SHP77 treated with DMSO at 0.1 percent for 48 hours (cell line): ENCODE measurements at regions not wholly inside any gene's neighbourhood (a gene's known extent, or its start where the extent isn't known, plus 50 kb on each side); places are given as distances from the start of the nearest gene placed in this dataset.

Source experiments
- DNase-seq: peaks from one replicate; lab custom pipeline; 2025; lab: John Stamatoyannopoulos, UW

DNA sequence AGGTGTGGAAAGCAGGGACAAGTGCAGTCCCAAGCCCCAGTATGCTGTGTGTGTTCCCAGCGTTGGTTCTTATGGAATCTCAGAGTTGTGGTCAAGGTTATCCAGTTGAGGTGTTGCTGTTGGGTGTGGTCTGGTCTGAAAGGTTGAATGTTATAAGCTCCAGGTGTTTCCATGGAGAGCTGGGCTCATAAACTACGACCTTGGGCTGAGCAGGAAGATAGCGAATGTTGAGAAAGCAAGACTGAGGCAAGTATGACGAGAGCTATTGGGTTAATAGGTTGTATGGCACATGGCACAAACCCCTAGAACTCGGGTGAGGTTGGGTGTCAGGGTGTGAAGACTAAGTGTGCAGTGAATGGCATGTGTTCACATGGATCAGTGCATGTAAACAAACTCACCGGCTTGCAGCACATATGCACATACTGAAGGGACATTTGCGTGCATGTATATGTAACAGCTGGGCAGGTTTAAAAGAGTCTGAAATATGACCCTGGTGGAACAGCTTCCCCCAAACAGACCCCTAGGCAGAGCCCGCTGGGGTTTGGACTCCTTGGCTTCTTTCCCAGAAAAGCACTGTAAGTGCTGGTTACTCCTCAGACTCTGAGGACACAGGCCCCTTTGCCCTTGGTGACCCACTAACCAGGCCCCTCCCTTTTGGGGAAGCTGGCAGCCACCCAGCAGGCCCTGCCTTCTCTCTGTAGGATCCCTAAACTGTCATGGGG is 117.5 kb downstream of the NAV1 start:
- DNase-seq = peak; percentile 35

DNA sequence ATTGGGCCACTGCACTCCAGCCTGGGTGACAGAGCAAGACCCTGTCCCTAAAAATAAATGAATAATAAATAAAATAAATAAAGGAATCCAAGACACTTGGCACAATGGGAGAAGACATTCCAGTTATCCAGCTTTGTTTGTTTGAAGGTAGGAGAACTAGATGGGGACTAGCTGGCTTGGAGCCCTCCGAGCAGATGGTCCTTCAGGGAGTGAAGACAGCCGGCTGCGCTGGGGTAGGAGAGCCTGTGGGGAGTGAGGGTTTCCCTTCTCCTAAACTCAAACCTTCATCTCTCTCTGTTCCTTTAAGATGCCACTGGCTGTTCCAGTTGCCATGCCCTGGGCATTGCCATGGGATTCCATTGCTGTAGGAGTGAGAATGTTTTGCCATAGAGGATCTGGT is 120.6 kb downstream of the NAV1 start:
- DNase-seq = no peak

DNA sequence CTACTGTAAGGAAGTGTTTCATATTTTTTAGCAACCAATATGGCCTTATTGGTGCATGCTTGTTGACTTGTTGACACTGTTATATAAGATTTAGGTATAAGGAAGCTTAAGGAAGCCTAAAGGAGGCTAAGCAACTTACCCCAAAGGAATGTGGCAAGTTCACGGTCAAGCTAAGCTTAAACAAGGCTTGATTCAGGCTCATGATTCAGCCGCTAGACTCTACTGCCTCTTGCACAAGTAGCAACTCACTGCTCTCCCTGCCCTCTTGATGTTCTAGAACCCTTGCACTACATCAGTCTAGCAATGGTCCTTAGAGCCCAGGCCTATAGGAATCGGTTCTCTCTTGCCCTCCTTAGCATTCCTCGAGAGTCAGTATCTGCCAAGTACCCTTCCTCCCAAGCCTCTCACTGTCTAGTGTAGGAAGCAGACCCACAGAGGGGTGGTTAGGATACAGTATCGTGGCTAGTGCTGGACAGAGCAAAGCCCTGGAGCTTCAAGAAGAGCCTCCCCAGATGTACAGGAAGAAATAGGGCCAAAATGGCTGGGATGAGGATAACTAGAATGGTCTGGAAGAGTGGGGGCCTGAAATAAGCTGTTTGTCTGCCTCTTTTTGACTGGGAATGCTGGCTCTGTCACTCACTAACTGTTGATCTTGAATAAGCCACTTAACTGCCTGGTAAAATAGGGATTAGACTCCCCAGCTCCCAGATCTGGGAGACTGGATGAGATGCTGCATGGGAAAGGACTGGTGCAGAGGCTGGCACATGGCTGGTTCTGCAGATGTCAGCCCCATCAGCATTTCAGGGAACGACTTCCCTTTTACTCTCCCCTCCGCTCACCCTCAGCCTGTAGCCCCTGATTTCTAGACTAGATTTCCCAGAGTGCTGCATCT is 122.2 kb downstream of the NAV1 start:
- no peak for DNase-seq

DNA sequence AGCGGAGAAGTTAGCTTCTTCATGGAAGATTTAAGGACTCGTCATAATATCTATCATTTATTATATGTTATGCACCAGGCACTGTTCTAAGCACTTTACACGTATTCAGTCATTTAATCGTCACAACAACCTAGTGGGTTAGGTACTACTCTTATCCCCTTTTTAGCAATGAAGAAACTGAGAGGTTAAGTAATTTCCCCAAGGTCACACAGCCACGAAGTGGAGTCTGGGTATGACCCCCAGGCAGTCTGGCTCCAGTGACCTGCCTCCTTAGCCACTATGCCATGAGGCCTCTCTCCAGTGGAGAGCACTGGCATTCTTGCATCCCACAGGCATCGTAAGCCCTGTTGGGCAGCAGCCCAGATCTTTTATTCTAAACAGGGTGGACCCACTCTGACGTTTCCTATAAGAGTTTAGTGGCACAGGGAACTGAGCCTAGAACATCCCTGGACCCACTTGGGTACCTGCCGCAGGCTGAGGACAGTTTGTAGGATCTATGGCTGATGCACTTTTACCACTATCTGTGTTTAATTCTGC is 123.0 kb downstream of the NAV1 start:
- no peak for DNase-seq

DNA sequence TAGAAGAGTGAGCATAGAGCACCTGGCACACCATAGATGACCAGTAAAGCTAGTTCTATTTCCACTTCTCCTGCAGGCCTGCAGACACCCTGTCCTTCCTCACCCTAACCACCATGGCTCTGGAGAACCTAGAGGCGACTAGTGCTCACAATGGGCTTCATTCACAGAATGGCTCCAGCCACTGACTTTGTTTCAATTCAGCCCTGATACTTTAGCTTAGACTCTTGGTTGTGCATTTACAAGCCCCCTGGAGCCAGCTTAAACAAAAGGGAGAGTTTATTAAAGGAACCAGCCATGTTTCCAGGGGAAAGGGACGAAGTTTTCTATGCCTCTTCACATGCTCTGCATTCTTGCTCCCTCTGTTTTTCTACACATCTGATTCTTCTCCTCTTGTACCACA is 123.7 kb downstream of the NAV1 start:
- no peak for DNase-seq

DNA sequence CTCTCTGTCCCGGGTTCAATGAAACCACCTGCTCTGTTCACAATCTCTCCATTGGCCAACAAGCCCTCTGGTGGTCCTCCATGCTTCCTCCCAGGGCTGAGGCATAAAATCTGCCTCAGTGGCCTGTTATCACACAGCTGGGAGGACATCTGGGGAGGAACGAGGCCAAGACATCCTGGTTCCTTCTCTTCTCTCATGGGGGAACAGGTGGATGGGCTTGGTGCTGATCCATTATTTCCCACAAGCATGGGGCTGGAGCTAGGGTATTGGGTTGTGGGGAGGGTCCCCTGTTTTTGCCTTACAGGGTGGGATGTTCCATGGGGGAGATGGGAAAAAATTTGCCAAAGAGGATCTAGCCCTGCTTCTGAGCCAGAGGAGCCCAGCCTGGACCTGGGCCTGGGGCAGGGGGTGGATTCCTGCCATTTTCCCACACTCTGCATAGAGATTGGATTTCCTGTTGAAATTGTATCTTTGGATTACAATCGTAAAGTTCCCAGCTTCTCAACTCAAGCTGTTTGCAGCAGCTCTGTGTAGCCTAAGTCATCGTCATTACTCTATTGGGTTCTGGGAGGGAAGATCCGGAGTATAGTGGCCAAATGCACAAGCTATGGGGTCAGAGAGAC is 124.7 kb downstream of the NAV1 start:
- DNase-seq = no peak

DNA sequence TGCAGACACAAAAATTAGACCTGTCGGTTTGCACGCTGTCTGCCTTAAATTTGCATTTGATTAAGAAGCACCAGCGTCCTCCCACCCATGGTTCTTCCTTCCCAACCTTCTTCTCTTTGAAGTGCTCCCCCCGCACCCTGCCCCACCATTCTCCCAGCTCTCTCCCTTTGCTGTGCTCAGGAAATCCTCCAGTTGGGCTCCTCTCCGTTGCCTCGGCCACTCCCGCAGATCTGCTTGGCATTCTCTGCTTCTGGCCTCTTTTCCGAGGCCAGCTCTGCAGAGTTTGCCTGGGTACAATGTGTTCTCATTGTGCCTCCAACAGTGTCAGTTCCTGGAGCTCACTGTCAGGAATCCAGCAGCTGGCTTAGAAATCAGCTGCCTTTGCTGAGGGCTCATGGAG is 126.1 kb downstream of the NAV1 start:
- no peak for DNase-seq

DNA sequence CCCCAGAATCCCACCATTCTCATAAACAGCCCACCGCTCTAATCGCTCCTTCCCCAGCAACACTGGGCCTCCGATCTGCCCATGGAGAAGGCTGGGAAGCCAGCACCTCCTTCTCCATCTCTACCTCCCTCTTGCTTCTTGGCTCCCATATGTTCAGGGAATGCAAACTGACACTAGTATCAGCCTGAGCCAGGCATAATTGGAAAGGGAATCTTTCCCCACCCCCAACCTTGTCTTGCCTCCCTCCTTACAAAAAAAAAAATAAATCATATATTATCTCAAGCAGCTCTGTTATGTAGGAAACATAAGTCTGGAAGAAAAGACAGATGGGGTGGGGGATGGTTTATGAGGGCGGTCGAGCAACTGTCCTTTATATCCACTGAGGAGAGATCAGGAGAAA is 127.2 kb downstream of the NAV1 start:
- DNase-seq = no peak

DNA sequence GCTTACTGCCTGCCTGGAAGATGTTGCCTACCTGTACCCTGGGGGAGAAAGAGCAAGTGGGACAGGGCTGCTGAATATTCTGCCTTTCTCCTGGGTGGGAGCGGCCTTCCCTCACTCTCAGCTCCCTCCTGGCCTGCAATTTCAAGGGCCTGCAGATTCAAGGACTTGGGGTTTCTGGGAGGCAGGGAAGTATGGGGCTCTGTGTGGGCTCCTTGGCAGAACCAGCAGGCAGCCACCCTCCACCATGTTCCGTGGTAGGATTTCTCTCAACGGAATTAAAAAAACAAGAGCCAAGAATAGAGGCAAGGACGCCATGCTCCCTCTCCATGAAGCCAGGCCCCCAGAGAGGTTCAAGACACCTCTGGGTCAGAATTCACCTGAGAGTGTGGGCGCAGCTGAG is 127.7 kb downstream of the NAV1 start:
- DNase-seq = no peak

DNA sequence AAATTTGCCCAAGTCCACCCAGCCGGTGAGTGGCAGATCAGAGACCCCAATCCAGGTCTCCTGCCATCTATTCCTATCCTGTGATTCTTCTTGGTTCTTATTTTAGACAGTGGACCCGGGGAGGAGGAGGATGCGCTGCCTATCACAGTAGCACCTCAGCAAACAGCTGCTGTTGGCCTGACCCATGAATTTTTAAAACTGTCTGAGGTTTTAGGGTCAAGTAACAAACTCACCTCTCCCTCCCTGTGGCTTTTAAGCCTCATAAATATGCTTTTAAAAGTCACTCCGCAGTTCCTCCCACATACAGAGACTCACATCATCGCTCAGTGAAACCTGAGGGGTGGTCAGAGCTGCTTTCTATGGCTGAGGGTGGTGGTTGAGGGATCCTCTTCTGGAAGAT is 128.6 kb downstream of the NAV1 start:
- DNase-seq = no peak

DNA sequence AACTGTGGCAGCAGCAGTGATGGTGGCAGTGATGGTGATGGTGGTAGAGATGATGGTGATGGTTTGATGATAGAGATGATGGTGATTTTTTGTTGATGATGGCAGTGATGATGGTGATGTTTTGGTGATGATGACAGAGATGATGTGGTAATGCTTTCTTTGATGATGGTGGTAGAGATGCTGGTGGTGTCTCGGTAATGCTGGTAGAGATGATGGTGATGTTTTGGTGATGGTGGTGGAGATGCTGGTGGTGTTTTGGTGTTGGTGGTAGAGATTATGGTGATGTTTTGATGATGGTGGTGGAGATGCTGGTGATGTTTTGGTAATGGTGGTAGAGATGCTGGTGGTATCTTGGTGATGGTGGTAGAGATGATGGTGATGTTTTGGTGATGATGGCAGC is 131.6 kb downstream of the NAV1 start:
- DNase-seq = no peak

DNA sequence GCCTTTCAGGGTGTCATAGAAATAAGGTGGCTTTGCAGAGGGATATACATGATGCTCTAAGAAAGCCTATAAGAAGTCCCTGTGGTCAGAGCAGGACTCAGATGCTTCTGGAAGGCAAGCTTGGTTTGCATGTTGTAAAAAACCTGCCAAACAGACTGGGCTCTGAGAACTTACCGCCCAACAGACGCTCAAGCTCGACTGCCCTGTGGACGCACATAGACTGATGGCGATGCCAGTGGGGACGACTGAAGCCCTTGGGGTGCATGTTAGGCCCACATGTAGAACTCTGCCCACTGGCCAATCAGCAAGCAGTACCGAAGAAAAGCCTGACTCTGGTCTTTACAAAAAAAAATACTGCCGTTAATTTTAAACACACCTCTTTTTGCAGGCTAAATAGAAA is 133.8 kb downstream of the NAV1 start:
- no peak for DNase-seq

DNA sequence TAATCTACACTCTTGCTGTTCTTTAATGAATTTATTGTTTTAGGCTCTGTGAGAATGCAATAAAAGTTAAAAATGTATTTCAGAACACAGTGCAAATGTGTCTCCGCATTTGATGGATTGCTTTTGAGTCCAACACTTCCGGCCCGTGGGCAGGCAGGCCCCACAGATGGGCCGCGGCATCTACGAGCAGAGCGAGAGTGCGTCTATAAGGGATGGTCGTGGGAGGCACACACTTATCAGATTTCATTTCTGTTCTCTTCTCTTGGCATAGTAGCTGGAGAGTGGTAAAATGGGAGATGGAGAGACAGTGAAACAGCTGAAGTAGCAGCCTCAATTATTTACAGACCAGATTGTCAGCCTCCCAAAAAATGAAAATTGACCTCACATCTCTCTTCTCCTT is 134.2 kb downstream of the NAV1 start:
- DNase-seq = no peak

DNA sequence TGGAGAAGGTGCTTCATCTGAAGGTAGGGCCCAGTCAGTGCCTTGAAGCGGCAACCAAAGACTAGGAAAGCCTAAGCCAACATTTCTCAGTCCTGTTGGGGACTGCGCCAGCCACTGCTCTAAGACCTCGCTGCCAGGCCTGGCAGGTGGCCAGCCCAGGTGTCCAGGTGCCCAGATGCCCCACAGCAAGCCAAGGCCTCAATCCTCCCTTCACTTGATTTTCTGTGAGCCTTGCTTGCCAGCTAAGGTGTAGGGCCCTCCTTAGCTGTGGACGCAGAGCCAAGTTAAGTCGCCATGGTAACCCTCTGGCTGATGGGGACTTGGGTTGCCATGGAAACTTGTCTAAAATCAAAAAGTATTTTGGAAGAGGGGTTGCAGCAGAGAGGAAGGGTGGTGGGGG is 135.0 kb downstream of the NAV1 start:
- DNase-seq = no peak

DNA sequence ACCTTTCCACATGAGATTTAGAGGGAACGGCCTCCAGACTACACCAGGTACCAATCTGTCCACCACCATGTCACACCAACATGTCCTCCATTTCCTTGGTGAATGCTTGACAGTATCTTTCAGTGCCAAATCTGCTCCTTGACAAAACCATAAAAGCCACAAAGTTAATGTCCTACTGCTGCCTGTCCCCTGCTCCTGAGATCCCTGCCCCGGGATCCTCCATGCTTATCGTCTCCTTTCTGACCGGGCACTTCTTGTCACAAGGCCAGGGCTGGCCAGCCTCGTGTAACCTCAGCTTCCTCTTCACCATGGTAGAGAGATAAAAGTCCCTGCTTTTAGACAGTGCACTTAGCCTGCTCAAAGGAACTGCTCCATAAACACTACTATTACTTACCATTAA is 136.2 kb downstream of the NAV1 start:
- no peak for DNase-seq

DNA sequence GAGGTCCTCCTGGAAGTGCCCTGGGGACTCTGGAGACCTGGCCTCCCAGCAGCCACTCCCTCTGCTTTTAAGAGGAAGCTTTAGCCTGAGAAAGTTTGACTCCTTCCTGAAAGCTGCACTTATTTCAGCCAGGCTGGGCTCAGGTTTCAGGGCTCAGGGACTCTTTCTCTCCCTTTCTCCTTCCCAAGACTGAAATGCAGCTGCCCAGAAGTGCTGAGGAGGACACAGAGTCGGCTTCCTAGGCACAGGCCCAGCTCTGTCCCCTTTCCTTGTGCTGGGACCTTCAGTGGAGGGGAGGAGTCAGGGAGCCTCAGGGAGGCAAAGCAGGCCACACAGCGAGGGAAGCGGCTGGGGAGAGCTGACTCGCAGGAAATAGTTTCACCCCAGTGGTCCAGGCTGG is 137.3 kb downstream of the NAV1 start:
- no peak for DNase-seq

DNA sequence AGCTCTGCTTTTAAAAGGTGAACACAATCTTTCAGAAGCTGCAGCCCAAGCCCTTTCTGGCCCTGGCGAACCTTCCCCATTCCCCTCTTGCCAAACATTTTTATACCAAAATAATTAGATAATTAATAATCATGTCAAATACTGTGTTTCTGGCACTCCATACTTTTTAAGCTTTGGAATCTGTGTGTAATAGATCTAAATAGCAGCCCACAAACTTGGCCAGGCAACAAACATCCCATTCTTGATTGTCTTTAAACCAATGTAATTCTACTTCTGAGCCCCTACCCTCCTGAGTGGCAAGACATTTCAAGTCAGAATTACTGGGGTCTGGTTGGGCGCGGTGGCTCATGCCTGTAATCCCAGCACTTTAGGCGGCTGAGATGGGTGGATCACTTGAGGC is 137.7 kb downstream of the NAV1 start:
- DNase-seq = no peak

DNA sequence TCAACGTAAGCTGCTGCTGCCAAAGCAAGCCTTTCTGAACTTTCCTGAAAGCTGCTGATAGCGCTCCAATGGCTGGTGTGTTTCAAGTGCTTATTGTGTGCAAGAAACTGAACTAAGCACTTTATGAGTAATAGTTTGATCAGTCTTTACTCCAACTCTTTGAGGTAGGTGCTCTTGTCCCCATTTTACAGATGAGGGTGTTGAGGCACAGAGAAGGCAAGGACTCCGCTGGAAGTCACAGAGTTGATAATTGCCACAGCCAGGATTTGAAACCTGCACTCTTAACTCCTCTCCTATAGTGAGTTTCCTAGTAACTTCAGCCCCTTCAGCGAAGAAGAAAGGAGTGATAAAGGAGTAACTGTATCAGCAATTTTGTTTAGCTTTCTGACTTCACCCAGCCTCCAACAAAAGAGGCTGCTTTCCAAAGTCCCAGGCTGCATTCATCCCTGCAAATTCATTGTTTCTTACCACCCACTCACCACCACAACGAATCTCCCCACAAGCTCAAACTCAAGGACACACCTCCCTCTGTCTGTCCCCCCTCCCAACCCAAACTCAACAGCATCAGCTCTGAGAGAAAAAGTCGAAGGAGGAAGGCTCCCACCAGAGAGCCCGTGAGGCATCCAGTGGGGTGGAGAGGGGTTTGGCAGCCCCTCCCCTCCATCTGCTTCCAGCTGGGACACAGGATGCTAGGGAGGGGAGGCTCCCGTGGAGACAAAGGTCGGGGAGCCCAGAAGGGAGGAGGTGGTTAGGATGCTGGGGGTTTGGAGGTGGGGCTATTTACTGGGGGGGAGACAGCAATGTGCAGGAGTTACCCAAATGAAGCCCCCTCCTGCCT is 139.6 kb downstream of the NAV1 start:
- DNase-seq = no peak

DNA sequence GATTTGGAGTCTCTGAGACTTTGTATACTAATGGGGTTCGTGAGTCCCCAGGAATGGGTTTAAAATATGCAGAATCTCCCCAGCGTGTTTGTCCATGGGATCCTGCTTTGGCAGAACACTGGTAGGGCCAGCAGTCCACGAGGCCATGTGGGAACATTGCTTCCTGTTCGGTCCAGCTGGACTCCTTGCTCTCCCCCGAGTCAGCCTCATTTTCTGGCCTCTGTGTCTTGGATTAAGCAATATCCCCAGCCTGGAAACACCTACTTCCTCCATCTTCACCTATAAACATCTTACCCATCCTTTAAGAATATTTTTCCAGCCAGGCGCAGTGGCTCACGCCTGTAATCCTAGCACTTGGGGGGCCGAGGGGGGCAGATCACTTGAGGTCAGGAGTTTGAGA is 142.4 kb downstream of the NAV1 start:
- no peak for DNase-seq

DNA sequence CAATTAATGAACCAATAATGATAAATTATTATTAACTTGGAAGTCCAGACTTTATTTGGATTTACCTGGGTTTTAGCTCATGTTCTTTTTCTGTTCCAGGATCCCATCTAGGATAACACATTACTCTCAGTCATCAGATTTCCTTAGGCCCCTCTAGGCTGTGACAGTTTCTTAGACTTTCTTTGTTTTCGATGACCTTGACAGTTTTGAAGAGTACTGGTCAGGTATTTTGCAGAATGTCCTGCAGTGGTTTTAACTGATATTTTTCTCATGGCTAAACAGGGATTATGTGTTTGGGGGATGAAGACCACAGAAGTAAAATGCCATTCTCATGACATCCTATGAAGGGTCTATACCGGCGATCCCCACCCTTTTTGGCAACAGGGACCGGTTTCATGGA is 144.0 kb downstream of the NAV1 start:
- no peak for DNase-seq

DNA sequence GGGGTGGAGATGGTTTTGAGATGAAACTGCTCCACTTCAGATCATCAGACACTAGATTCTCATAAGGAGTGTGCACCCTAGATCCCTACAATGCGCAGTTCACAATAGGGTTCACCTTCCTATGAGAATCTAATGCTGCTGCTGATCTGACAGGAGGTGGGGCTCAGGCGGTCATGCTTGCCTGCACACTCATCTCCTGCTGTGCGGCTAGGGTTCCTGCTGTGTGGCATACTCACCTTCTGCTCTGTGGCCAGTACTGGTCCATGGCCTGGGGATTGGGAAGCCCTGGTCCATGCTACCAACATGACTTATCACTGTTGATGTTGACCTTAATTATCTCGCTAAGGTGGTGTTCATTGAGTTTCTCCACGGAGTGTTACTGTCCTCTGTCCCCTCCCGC is 144.5 kb downstream of the NAV1 start:
- DNase-seq = no peak

DNA sequence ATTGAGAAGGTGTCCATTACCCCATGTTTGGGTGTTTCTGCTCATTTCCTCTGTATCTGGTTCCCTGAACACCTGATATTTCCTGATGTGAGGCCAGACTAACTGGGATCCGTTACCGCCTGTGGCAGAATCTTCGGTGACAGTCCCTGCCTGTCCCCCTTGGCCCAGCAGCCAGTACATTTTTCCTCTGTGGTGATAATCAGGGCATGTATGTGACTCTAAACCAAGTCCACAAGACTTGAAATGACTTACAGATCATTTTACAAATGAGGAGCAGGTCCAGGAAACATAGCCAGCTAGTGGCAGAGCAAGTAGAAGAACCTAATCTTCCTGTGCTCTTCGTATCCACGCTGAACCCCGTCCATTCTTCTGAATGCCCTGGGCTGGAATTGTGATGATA is 143.5 kb upstream of the IPO9 start:
- no peak for DNase-seq
